Small intestine (tissue), 7 donors: ENCODE measurements at regions not wholly inside any gene's neighbourhood (a gene's known extent, or its start where the extent isn't known, plus 50 kb on each side); places are given as distances from the start of the nearest gene placed in this dataset.
"Not testable (repeated sequence)": the region's sequence is repeated elsewhere in the genome, so short reads cannot be mapped to it uniquely, and the experiment has no call there.

Experiments
- DNase-seq, 2 donors: peaks; one replicate each; pipeline versions ENCODE4 v3.0.0 to v3.0.0-alpha.2; 2013
- FAIRE-seq: peaks from 2 replicates; lab custom pipeline; 2012; peaks lifted over from hg19 to GRCh38; lab: Jason Lieb, UNC
- H3K27ac ChIP-seq, 3 donors: one replicate each; pipeline ENCODE4 v1.5.1; 2013; ENCODE audit warnings: low read length in 2 of 3, mild to moderate bottlenecking in 2 of 3, control low read depth in 1 of 3, inconsistent platforms in 1 of 3, low read depth in 1 of 3, moderate library complexity in 1 of 3
- H3K27me3 ChIP-seq, 3 donors: one replicate each; pipeline ENCODE4 v1.6.1; 2013; ENCODE audit warnings: low read length in 3 of 3, inconsistent platforms in 1 of 3; ENCODE audit not compliant: control insufficient read depth in 3 of 3, insufficient read depth in 3 of 3
- H3K36me3 ChIP-seq, 3 donors: one replicate each; pipeline ENCODE4 v1.6.1; 2013; ENCODE audit warnings: low read length in 3 of 3, inconsistent platforms in 1 of 3, low read depth in 1 of 3, mild to moderate bottlenecking in 1 of 3, moderate library complexity in 1 of 3; ENCODE audit not compliant: control insufficient read depth in 3 of 3, insufficient read depth in 2 of 3
- H3K4me1 ChIP-seq, 3 donors: one replicate each; pipeline ENCODE4 v1.6.1; 2013; ENCODE audit warnings: low read length in 2 of 3, inconsistent platforms in 1 of 3, low read depth in 1 of 3, mild to moderate bottlenecking in 1 of 3, moderate library complexity in 1 of 3; ENCODE audit not compliant: control insufficient read depth in 3 of 3, insufficient read depth in 2 of 3
- H3K4me3 ChIP-seq, 3 donors: one replicate each; pipeline ENCODE4 v1.5.1; 2013; ENCODE audit warnings: low read length in 3 of 3, control low read depth in 1 of 3, inconsistent platforms in 1 of 3, low read depth in 1 of 3, mild to moderate bottlenecking in 1 of 3, moderate library complexity in 1 of 3
- H3K9me3 ChIP-seq, 2 donors: one replicate each; pipeline ENCODE4 v1.6.1; 2013; ENCODE audit warnings: low read depth in 1 of 2, low read length in 1 of 2; ENCODE audit not compliant: control insufficient read depth in 2 of 2, insufficient read depth in 1 of 2
- WGBS, 3 donors: extraction: QIAGEN DNeasy Blood & Tissue Kit; methylation state at CpG; one replicate each; pipeline ENCODE4 v1.1.7; 2013; 5-methylcytosine and 5-hydroxymethylcytosine counted together
- donor health status: healthy with polysubstance abuse.
- donor health status: control.
- donor health status: control.
- donor health status: Bipolar disorder and iron deficiency.
- donor health status: healthy.

DNA sequence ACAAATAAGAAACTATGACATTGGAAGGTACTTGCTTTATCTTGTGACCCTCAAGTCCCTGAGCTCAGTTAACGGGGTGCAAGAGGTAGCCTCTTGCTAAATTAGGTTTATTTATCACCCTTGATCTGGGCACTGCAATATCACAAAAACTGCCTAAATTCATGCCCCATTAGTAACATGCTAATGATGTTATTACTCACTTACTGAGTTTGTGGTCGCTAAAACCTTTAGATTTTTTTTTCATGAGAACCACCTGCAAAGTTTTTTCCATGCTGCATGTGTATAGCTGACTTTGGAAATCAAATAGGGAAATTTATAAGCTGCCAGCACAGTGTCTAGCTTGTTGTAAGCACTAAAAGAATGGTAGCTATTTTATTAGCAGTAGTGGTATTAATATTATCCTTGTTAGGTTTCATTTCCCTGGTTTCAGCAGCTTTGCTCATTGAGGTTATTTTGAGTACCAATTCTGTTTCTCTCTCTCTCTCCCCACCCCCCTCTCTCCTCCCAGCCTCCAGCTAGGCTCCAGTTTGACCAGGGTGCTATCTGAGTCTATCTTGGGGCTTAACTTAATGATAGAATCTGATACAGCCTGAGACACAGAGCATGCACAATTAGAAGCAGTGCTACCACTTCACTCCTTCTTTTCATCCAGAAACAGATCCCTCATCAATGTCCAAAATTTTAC is 88.7 kb upstream of the ATP8B1 start:
- H3K27me3 ChIP-seq: no peaks in the 10 kb centered on the region
- H3K4me3 ChIP-seq: no peak overlapping the region
- peaks cover 0 to 13% (median 0%) of the 10 kb centered on the region in 3 donors for H3K4me1 ChIP-seq
- H3K27ac ChIP-seq: no peak overlapping the region
- no peaks in the 10 kb centered on the region for H3K36me3 ChIP-seq
- FAIRE-seq (no peak), DNase-seq (no peak)
- 72 to 81% (median 76%) methylated on average over 2 of the region's 2 CpGs for WGBS, 3 donors
- H3K9me3 ChIP-seq: peaks cover 0 to 15% of the 10 kb centered on the region in 2 donors

DNA sequence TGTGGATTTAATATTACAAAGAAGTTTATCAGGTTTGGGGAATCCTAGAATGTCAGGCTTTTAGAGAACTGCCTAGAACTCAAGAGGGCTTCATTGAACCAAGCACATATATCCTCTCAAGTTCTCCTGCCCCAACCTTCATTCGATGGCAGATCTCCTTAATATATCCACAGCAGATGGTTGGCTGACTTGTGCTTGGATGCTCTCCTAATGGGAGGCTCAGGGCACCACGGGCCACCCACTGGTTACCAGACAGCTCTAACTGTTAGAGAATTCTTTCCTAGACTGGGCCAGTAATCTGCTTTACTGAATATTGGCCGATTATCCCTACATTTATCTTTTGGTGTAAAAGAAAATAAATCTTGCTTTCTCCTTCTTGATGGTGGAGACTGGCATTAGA is 87.2 kb upstream of the ATP8B1 start:
- Histone ChIP-seq H3K27ac (no peak overlapping the region), H3K9me3 (peaks cover 0 to 15% of the 10 kb centered on the region in 2 donors), H3K36me3 (no peaks in the 10 kb centered on the region), H3K4me1 (peaks cover 0 to 13% (median 0%) of the 10 kb centered on the region in 3 donors), H3K27me3 (no peaks in the 10 kb centered on the region), H3K4me3 (no peak overlapping the region)
- FAIRE-seq (no peak), DNase-seq (no peak)
- 73 to 86% (median 85%) methylated on average over 3 of the region's 3 CpGs for WGBS, 3 donors

DNA sequence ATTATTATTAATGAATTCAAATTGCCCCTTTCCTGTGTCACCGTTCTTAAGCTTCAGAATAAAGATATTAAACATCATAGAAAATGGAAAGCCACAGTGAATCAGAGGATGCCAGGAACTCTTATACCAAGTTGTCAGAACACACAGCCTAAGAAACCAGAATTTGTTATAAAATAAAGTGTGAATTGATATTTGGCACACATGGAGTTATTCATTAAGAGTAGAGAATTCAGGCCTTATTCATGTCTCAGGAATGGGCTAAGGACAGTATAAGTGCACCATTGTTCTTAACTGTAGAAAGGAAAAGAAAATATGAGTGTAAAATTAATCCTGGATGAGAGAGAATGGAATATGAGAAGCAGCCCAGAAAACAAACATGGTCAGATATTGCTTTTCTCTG is 86.7 kb upstream of the ATP8B1 start:
- Histone ChIP-seq H3K4me3 (no peak overlapping the region), H3K36me3 (no peaks in the 10 kb centered on the region), H3K27ac (no peak overlapping the region), H3K9me3 (peaks cover 0 to 15% of the 10 kb centered on the region in 2 donors), H3K4me1 (peaks cover 0 to 13% (median 0%) of the 10 kb centered on the region in 3 donors), H3K27me3 (no peaks in the 10 kb centered on the region)
- FAIRE-seq (no peak), DNase-seq (no peak)
- 77 to 94% (median 83%) methylated on average over 1 of the region's 1 CpG for WGBS, 3 donors

DNA sequence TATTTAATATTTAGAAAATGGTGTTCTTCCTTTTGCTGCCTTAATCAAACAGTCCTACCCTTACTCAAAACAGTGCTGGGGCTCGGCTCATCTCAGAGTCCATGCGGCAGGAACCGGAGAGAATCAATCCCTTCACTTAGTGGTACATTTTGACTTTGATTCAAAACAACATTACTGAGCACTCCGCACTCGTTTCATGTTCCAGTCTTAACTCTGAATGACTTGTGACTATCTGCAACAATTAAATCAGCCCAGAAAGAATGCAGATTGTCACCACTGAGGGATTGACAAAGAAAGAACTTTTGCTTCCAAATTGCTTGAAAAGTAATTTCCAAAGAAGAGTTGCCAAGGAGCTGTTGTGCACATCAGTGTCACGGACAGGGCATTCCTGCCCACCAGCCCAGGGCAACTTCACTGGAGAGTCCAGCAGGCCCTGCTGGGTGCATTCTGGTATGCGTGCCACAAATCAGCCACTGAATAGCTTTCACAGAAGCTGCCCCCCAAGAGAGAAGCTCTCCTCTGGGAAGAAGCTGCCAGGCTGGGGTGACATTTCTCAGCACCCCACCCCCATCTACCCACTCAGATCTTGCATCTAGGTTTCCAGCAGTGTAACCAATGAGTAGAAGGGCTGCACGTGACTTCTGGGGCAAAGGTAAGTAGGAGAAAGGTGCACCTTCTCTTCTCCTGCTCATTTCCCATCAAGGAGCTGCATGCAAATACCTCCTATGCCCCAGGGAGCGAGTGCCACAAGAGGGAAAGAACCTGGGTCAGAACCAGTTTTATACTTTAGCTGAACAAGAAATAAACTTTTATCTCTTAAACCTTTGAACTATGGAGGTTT is 84.6 kb upstream of the ATP8B1 start:
- no peaks in the 10 kb centered on the region for H3K36me3 ChIP-seq
- H3K9me3 ChIP-seq: peaks cover 0 to 15% of the 10 kb centered on the region in 2 donors
- WGBS, 3 donors: 80 to 88% (median 83%) methylated on average over 9 of the region's 9 CpGs
- no peak overlapping the region for H3K4me3 ChIP-seq
- peak overlapping the region in 1 of 3 donors; percentile 31 for H3K27ac ChIP-seq
- FAIRE-seq (no peak), DNase-seq (peak; percentile 45 to 74)
- peaks cover 0 to 13% (median 0%) of the 10 kb centered on the region in 3 donors for H3K4me1 ChIP-seq
- H3K27me3 ChIP-seq: no peaks in the 10 kb centered on the region

DNA sequence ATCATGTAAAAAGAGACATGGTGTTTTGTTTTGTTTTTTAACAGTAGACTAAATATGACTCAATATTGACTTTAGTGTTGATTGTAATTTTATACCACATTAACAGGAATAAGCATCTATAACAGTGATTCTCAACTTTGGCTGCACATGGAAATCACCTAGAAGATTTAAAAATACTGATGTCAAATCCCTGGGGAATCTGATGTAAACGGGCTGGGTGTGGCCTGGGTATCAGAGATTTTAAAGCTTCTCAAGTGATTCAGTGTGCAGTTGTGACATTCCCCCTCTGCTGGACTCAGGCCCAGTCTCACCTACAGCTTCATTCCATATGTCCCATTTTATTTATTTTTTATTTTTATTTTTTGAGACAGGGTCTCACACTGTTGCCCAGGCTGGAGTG is 82.8 kb upstream of the ATP8B1 start:
- Histone ChIP-seq H3K9me3 (peaks cover 0 to 15% of the 10 kb centered on the region in 2 donors), H3K36me3 (no peaks in the 10 kb centered on the region), H3K27ac (no peak overlapping the region), H3K27me3 (no peaks in the 10 kb centered on the region), H3K4me3 (no peak overlapping the region), H3K4me1 (peaks cover 0 to 13% (median 0%) of the 10 kb centered on the region in 3 donors)
- WGBS, 3 donors: 60 to 81% (median 61%) methylated on average over 1 of the region's 1 CpG
- FAIRE-seq (no peak), DNase-seq (no peak)

DNA sequence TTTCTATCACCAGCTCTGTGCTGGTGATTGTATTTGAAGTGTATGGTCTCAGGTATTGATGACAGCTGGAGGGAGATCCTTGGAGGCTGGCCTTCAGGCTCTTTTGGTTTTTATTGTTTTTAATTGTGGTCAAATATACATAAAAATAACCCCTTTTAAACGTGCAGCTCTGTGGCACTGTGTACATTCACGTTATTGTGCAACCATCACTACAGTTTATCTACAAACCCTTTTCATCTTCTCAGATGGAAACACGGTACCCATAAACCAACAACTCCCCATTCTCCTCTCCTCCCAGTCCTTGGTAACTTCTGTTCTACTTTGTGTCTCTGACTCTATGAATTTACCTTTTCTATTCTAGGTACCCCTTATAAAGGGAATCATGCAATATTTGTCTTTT is 79.3 kb upstream of the ATP8B1 start:
- Histone ChIP-seq H3K27me3 (no peaks in the 10 kb centered on the region), H3K9me3 (peaks cover 0 to 20% of the 10 kb centered on the region in 2 donors), H3K36me3 (no peaks in the 10 kb centered on the region), H3K4me3 (no peak overlapping the region), H3K4me1 (no peaks in the 10 kb centered on the region), H3K27ac (no peak overlapping the region)
- FAIRE-seq (no peak), DNase-seq (no peak)
- 39 to 57% (median 49%) methylated on average over 3 of the region's 3 CpGs for WGBS, 3 donors

DNA sequence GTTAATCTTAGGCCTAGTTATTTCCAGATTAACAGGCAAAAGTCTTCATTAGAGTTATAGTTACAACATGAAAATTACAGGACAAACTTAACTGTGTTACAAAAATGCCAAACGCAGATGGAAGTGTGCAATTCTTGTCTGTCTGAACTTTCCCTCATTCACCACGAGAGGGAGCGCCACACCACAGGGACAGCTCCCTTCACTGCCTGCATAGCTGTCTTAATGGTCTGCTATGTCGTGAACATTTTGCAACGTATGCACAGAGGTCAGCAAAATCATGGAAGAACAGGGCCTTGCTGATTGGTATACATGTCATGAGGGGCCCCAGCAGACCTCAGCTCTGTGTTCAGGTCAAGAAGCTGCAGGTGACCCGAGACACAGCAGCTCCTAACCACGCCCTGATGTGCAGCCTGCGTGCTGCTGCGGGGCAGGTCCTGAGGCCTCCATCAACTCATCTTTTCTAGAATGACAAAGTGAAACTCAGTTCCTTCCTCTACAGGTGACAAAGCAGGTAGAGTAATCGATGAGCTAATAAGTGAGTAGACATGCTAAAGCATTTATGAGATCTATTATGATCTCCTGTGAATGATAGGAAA is 78.8 kb upstream of the ATP8B1 start:
- Histone ChIP-seq H3K4me3 (no peak overlapping the region), H3K27ac (no peak overlapping the region), H3K36me3 (no peaks in the 10 kb centered on the region), H3K4me1 (no peaks in the 10 kb centered on the region), H3K9me3 (peaks cover 0 to 20% of the 10 kb centered on the region in 2 donors), H3K27me3 (no peaks in the 10 kb centered on the region)
- WGBS, 3 donors: 18 to 35% (median 21%) methylated on average over 10 of the region's 10 CpGs
- DNase-seq: peak; percentile 87 to 89
- no peak for FAIRE-seq

DNA sequence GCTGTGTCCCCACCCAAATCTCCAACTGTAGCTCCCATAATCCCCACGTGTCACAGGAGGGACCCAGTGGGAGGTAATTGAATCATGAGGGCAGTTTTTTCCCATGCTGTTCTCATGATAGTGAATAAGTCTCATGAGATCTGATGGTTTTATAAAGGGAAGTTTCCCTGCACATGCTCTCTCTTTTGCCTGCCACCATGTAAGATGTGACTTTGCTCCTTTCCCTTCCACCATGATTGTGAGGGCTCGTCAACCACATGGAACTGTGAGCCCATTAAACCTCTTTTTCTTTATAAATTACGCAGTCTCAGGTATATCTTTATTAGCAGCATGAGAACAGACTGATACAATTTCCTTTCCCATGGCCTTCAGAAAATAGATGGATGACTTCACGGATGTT is 76.8 kb upstream of the ATP8B1 start:
- not testable (repeated sequence) for H3K36me3 ChIP-seq, FAIRE-seq, DNase-seq, H3K27ac ChIP-seq, H3K4me3 ChIP-seq, H3K27me3 ChIP-seq, H3K4me1 ChIP-seq
- WGBS, 3 donors: 95 to 97% (median 96%) methylated on average over 4 of the region's 4 CpGs
- H3K9me3 ChIP-seq: peaks cover 0 to 20% of the 10 kb centered on the region in 2 donors
